GM19452 (cell line): ENCODE measurements at regions not wholly inside any gene's neighbourhood (a gene's known extent, or its start where the extent isn't known, plus 50 kb on each side); places are given as distances from the start of the nearest gene placed in this dataset.
A peak's percentile ranks its signal among the peaks of the same experiment; 100 is the strongest.

Experiments used
- ATAC-seq: cut with Tn5 transposase; IDR thresholded peaks from one replicate; pipeline ENCODE4 v1.9.1; 2021; ENCODE audit not compliant: unreplicated experiment

GRCh38 chr13:33512880-33513554 is 227.5 kb upstream of the STARD13 start:
- ATAC-seq = no peak

- ATAC-seq = no peak
These were observed 228.8 kb upstream of the STARD13 start for GRCh38 chr13:33514362-33514761.

- no peak for ATAC-seq
These were observed 229.6 kb upstream of the STARD13 start for GRCh38 chr13:33515146-33515545.

GRCh38 chr13:33518452-33518851 is 232.9 kb upstream of the STARD13 start:
- ATAC-seq = no peak

GRCh38 chr13:33519561-33520467 is 234.3 kb upstream of the STARD13 start:
- ATAC-seq = no peak

GRCh38 chr13:33520468-33520839 is 234.9 kb upstream of the STARD13 start:
- no peak for ATAC-seq

GRCh38 chr13:33524086-33524485 is 238.5 kb upstream of the STARD13 start:
- no peak for ATAC-seq

GRCh38 chr13:33525763-33526162 is 240.2 kb upstream of the STARD13 start:
- no peak for ATAC-seq

- ATAC-seq = no peak
These were observed 241.2 kb upstream of the STARD13 start for GRCh38 chr13:33526718-33527117.

GRCh38 chr13:33528896-33529295 is 243.3 kb upstream of the STARD13 start:
- no peak for ATAC-seq

GRCh38 chr13:33531484-33531883 is 245.9 kb upstream of the STARD13 start:
- no peak for ATAC-seq

GRCh38 chr13:33535061-33535460 is 249.5 kb upstream of the STARD13 start:
- ATAC-seq = no peak

- no peak for ATAC-seq
These were observed 251.0 kb upstream of the STARD13 start for GRCh38 chr13:33536601-33537000.

GRCh38 chr13:33537026-33537425 is 251.5 kb upstream of the STARD13 start:
- no peak for ATAC-seq

GRCh38 chr13:33537676-33538075 is 252.1 kb upstream of the STARD13 start:
- ATAC-seq = no peak

- no peak for ATAC-seq
These were observed 255.9 kb upstream of the STARD13 start for GRCh38 chr13:33541456-33541855.

GRCh38 chr13:33541962-33542308 is 256.4 kb upstream of the STARD13 start:
- ATAC-seq = no peak

- ATAC-seq = peak; percentile 88
These were observed 256.9 kb upstream of the STARD13 start for GRCh38 chr13:33542309-33543088.

- ATAC-seq = no peak
These were observed 257.5 kb upstream of the STARD13 start for GRCh38 chr13:33543089-33543459.

GRCh38 chr13:33543631-33544265 is 258.2 kb upstream of the STARD13 start:
- ATAC-seq = no peak

GRCh38 chr13:33544308-33544707 is 258.8 kb upstream of the STARD13 start:
- no peak for ATAC-seq
